CD14-positive monocyte (primary cell): ENCODE measurements at regions not wholly inside any gene's neighbourhood (a gene's known extent, or its start where the extent isn't known, plus 50 kb on each side); places are given as distances from the start of the nearest gene placed in this dataset.

Experiments
- DNase-seq, 3 donors: peaks; one replicate each; pipeline ENCODE4 v3.0.0-alpha.2; 2011 to 2022
- H2AFZ ChIP-seq: 2 replicates; pipeline ENCODE4 v1.6.0; 2012; ENCODE audit warnings: mild to moderate bottlenecking, low read depth, low read length, inconsistent platforms; ENCODE audit not compliant: insufficient read depth, poor library complexity, severe bottlenecking
- H3K27ac ChIP-seq, 2 donors: 1 replicate in 1 of 2; 2 replicates in 1 of 2; pipeline ENCODE4 v1.5.1; 2012 to 2013; ENCODE audit warnings: low read length in 2 of 2, control low read depth in 1 of 2, inconsistent platforms in 1 of 2, low read depth in 1 of 2, mild to moderate bottlenecking in 1 of 2
- H3K27me3 ChIP-seq, 2 donors: one replicate each; pipeline versions ENCODE4 v1.6.0 to v1.6.1; 2011 to 2013; ENCODE audit warnings: low read length in 2 of 2; ENCODE audit not compliant: control insufficient read depth in 2 of 2, insufficient read depth in 2 of 2
- H3K36me3 ChIP-seq, 2 donors: replicated peaks in 1 of 2; 1 replicate in 1 of 2; 2 replicates in 1 of 2; pipeline versions ENCODE4 v1.5.1 to v1.6.1; 2012 to 2013; ENCODE audit warnings: low read length in 2 of 2, control low read depth in 1 of 2, inconsistent platforms in 1 of 2, mild to moderate bottlenecking in 1 of 2; ENCODE audit not compliant: insufficient read depth in 2 of 2, control insufficient read depth in 1 of 2
- H3K4me1 ChIP-seq, 2 donors: 1 replicate in 1 of 2; 2 replicates in 1 of 2; pipeline versions ENCODE4 v1.5.1 to v1.6.1; 2012 to 2013; ENCODE audit warnings: low read length in 2 of 2, control low read depth in 1 of 2, inconsistent platforms in 1 of 2, mild to moderate bottlenecking in 1 of 2, moderate library complexity in 1 of 2; ENCODE audit not compliant: insufficient read depth in 2 of 2, control insufficient read depth in 1 of 2
- H3K4me2 ChIP-seq: replicated peaks from 2 replicates; pipeline ENCODE3; 2012; ENCODE audit warnings: low read length, moderate library complexity, mild to moderate bottlenecking; ENCODE audit not compliant: poor library complexity, severe bottlenecking; ENCODE audit errors: extremely low read depth
- H3K4me3 ChIP-seq, 3 experiments: fragments of 200-600 bp in 1 of 3; sonication (generic) in 1 of 3; replicated peaks in 1 of 3; 1 replicate in 2 of 3; 2 replicates in 1 of 3; pipeline ENCODE4 v1.5.1; 2011 to 2013; ENCODE audit warnings: low read length in 3 of 3, mild to moderate bottlenecking in 3 of 3, control low read depth in 2 of 3, low read depth in 2 of 3, inconsistent platforms in 1 of 3, moderate library complexity in 1 of 3
- H3K79me2 ChIP-seq: 2 replicates; pipeline ENCODE4 v1.6.0; 2012; ENCODE audit warnings: mild to moderate bottlenecking, control low read depth, inconsistent platforms, low read length, moderate library complexity; ENCODE audit not compliant: insufficient read depth
- H3K9ac ChIP-seq: 2 replicates; pipeline ENCODE4 v1.6.0; 2017; ENCODE audit warnings: low read length, mild to moderate bottlenecking; ENCODE audit not compliant: insufficient read depth, poor library complexity, severe bottlenecking
- H3K9me3 ChIP-seq, 2 donors: replicated peaks in 1 of 2; 1 replicate in 1 of 2; 2 replicates in 1 of 2; pipeline versions ENCODE4 v1.5.1 to v1.6.1; 2012 to 2013; ENCODE audit warnings: low read length in 2 of 2, control low read depth in 1 of 2; ENCODE audit not compliant: control insufficient read depth in 1 of 2, insufficient read depth in 1 of 2
- H4K20me1 ChIP-seq: 2 replicates; pipeline ENCODE4 v1.6.0; 2012; ENCODE audit warnings: mild to moderate bottlenecking, low read length, control low read depth, moderate library complexity; ENCODE audit not compliant: insufficient read depth
- H3K27ac Mint-ChIP-seq, 7 donors: one replicate each; pipeline ENCODE4 v1.8.0; 2020; ENCODE audit warnings: mild to moderate bottlenecking in 7 of 7, mixed read lengths in 7 of 7, moderate library complexity in 6 of 7, inconsistent platforms in 2 of 7
- H3K27me3 Mint-ChIP-seq, 3 donors: one replicate each; pipeline ENCODE4 v1.8.0; 2021 to 2022; ENCODE audit warnings: low read depth in 3 of 3, mild to moderate bottlenecking in 3 of 3, mixed read lengths in 3 of 3, moderate library complexity in 3 of 3, inconsistent platforms in 1 of 3
- H3K36me3 Mint-ChIP-seq, 2 donors: one replicate each; pipeline ENCODE4 v1.8.0; 2020; ENCODE audit warnings: mixed read lengths in 2 of 2, inconsistent platforms in 1 of 2, mild to moderate bottlenecking in 1 of 2
- H3K4me1 Mint-ChIP-seq: one replicate; pipeline ENCODE4 v1.8.0; 2020; ENCODE audit warnings: mild to moderate bottlenecking, mixed read lengths
- H3K4me3 Mint-ChIP-seq, 2 donors: one replicate each; pipeline ENCODE4 v1.8.0; 2020; ENCODE audit warnings: mild to moderate bottlenecking in 2 of 2, mixed read lengths in 2 of 2, moderate library complexity in 1 of 2
- H3K9me3 Mint-ChIP-seq, 7 donors: one replicate each; pipeline ENCODE4 v1.8.0; 2020 to 2022; ENCODE audit warnings: mixed read lengths in 7 of 7, mild to moderate bottlenecking in 6 of 7, moderate library complexity in 6 of 7, inconsistent platforms in 2 of 7
- CTCF ChIP-seq: fragments of 200-600 bp; IDR thresholded peaks from one replicate; pipeline ENCODE4 v1.8.0; 2022; ENCODE audit warnings: antibody characterized with exemption, mild to moderate bottlenecking
- WGBS: methylation state at CpG from one replicate; pipeline ENCODE4 v1.1.5; 2013; ENCODE audit warnings: missing lambda C conversion rate; ENCODE audit not compliant: insufficient coverage; 5-methylcytosine and 5-hydroxymethylcytosine counted together
- intact Hi-C, 2 donors: fragments of 100-400 bp; cut with micrococcal nuclease; formaldehyde crosslinking; loops; one replicate each; pipeline versions ENCODE4 v1.15.0 to v1.15.1; 2023

DNA sequence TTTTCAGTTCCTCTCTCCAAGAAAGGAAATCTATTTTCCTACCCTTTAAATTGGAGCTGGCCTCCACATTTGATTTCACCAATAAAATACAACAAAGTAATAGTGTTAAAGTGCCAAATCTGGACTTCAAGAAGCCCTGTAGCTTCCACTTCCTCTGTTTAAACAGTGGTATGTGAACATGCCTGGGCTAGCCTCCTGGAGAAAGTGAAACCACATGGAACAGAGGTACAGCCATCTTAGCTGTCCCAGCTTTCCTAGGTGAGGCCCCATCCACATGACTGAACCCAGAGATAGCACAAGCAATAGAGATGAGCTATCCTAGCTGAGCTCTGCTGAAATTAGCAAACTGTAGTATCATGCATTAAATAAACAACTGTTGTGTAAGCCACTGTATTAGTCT lies 131.8 kb upstream of the VCX start:
- H3K9me3 ChIP-seq, result no peaks in the 10 kb centered on the region
- H4K20me1 ChIP-seq, result no peaks in the 10 kb centered on the region
- no peak overlapping the region for H3K27ac ChIP-seq
- no peak for DNase-seq
- Mint-ChIP-seq H3K27me3 (peaks cover 0 to 2% (median 0%) of the 10 kb centered on the region in 3 donors), H3K4me1 (no peaks in the 10 kb centered on the region), H3K9me3 (no peaks in the 10 kb centered on the region), H3K4me3 (no peak overlapping the region), H3K36me3 (no peaks in the 10 kb centered on the region), H3K27ac (no peak overlapping the region)
- H3K79me2 ChIP-seq, result no peaks in the 10 kb centered on the region
- no peak for TF ChIP-seq CTCF
- H3K36me3 ChIP-seq, result no peaks in the 10 kb centered on the region
- intact Hi-C loops, result no loop called here
- H3K4me3 ChIP-seq, result no peak overlapping the region
- H3K9ac ChIP-seq, result no peak overlapping the region
- H3K4me2 ChIP-seq, result no peak overlapping the region
- H2AFZ ChIP-seq, result no peak overlapping the region
- H3K4me1 ChIP-seq, result no peaks in the 10 kb centered on the region
- H3K27me3 ChIP-seq, result no peaks in the 10 kb centered on the region

DNA sequence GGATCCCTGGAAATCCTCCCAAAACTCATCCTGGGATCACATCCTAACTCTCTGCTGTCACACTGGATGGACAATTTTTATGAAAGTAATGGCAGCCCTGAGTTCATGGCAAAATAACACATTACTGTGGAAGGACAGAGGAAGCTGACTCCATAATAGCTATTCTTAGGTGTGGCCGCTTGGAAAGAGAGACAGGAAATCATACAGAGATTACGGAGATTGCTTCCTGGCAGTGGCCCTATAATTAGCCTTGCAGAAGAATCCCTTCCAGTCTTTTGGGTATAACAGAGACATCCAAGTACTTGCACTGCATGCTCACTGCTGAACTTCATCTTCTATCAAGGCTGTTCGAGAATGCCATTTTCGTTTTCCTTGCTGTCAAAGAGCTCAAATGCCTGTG lies 133.1 kb upstream of the VCX start:
- no peaks in the 10 kb centered on the region for H3K9me3 Mint-ChIP-seq
- DNase-seq, result no peak
- intact Hi-C loops, result no loop called here
- Histone ChIP-seq H3K4me2 (no peak overlapping the region), H3K27ac (no peak overlapping the region), H3K79me2 (no peaks in the 10 kb centered on the region), H3K4me1 (no peaks in the 10 kb centered on the region), H3K4me3 (no peak overlapping the region), H3K9ac (no peak overlapping the region), H3K9me3 (no peaks in the 10 kb centered on the region), H4K20me1 (no peaks in the 10 kb centered on the region), H3K36me3 (no peaks in the 10 kb centered on the region), H3K27me3 (no peaks in the 10 kb centered on the region), H2AFZ (no peak overlapping the region)
- H3K36me3 Mint-ChIP-seq, result no peaks in the 10 kb centered on the region
- peaks cover 0 to 2% (median 0%) of the 10 kb centered on the region in 3 donors for H3K27me3 Mint-ChIP-seq
- no peak for TF ChIP-seq CTCF
- no peak overlapping the region for H3K27ac Mint-ChIP-seq
- no peak overlapping the region for H3K4me3 Mint-ChIP-seq
- H3K4me1 Mint-ChIP-seq, result no peaks in the 10 kb centered on the region
- 40% methylated on average over 1 of the region's 4 CpGs for WGBS
